Astrocyte (in vitro differentiated cells and primary cell): ENCODE measurements at regions not wholly inside any gene's neighbourhood (a gene's known extent, or its start where the extent isn't known, plus 50 kb on each side); places are given as distances from the start of the nearest gene placed in this dataset.

ENCODE experiments used
- DNase-seq: peaks from one replicate; pipeline ENCODE4 v3.0.0-alpha.2; 2010; ENCODE audit warnings: low read depth
- FAIRE-seq: peaks from 2 replicates; lab custom pipeline; 2011; peaks lifted over from hg19 to GRCh38; lab: Jason Lieb, UNC
- H2AFZ ChIP-seq: 2 replicates; pipeline ENCODE4 v1.6.0; 2012; ENCODE audit warnings: low read depth, low read length, inconsistent platforms
- H3K27ac ChIP-seq: 2 replicates; pipeline ENCODE4 v1.5.1; 2011; ENCODE audit warnings: low read depth, low read length, inconsistent platforms
- H3K27me3 ChIP-seq: 2 replicates; pipeline ENCODE4 v1.6.0; 2011; ENCODE audit warnings: low read length, inconsistent platforms; ENCODE audit not compliant: insufficient read depth
- H3K36me3 ChIP-seq: 2 replicates; pipeline ENCODE4 v1.5.1; 2011; ENCODE audit warnings: low read length, inconsistent platforms; ENCODE audit not compliant: insufficient read depth
- H3K4me1 ChIP-seq: 2 replicates; pipeline ENCODE4 v1.5.1; 2011; ENCODE audit warnings: low read length, inconsistent platforms; ENCODE audit not compliant: insufficient read depth
- H3K4me2 ChIP-seq: 2 replicates; pipeline ENCODE4 v1.6.0; 2012; ENCODE audit warnings: low read length, inconsistent platforms
- H3K4me3 ChIP-seq: 2 replicates; pipeline ENCODE4 v1.5.1; 2011; ENCODE audit warnings: low read depth, mild to moderate bottlenecking, low read length, inconsistent platforms; ENCODE audit not compliant: insufficient read depth
- H3K79me2 ChIP-seq: 2 replicates; pipeline ENCODE4 v1.6.0; 2012; ENCODE audit warnings: mild to moderate bottlenecking, low read length, inconsistent platforms; ENCODE audit not compliant: insufficient read depth
- H3K9ac ChIP-seq: 2 replicates; pipeline ENCODE4 v1.6.0; 2012; ENCODE audit warnings: mild to moderate bottlenecking, low read length, inconsistent platforms
- H3K9me3 ChIP-seq: 2 replicates; pipeline ENCODE4 v1.5.1; 2012; ENCODE audit warnings: low read depth, mild to moderate bottlenecking, low read length, inconsistent platforms; ENCODE audit not compliant: insufficient read depth
- H4K20me1 ChIP-seq: 2 replicates; pipeline ENCODE4 v1.6.0; 2012; ENCODE audit warnings: low read length, inconsistent platforms; ENCODE audit not compliant: insufficient read depth
- H3K27ac Mint-ChIP-seq: one replicate; pipeline ENCODE4 v1.8.0; 2021; ENCODE audit warnings: mild to moderate bottlenecking, mixed read lengths; ENCODE audit not compliant: unreplicated experiment
- H3K27me3 Mint-ChIP-seq: one replicate; pipeline ENCODE4 v1.8.0; 2021; ENCODE audit warnings: low read depth, mixed read lengths; ENCODE audit not compliant: unreplicated experiment
- H3K36me3 Mint-ChIP-seq: one replicate; pipeline ENCODE4 v1.8.0; 2021; ENCODE audit warnings: low read depth, mixed read lengths; ENCODE audit not compliant: unreplicated experiment
- H3K4me1 Mint-ChIP-seq: one replicate; pipeline ENCODE4 v1.8.0; 2021; ENCODE audit warnings: low read depth, mixed read lengths; ENCODE audit not compliant: unreplicated experiment
- H3K4me3 Mint-ChIP-seq: one replicate; pipeline ENCODE4 v1.8.0; 2021; ENCODE audit warnings: mild to moderate bottlenecking, moderate library complexity, mixed read lengths; ENCODE audit not compliant: unreplicated experiment
- H3K9me3 Mint-ChIP-seq: one replicate; pipeline ENCODE4 v1.8.0; 2021; ENCODE audit warnings: mild to moderate bottlenecking, mixed read lengths; ENCODE audit not compliant: unreplicated experiment
- EZH2 ChIP-seq: IDR thresholded peaks from 2 replicates; pipeline ENCODE4 v1.6.1; 2012; ENCODE audit warnings: mild to moderate bottlenecking, low read length, inconsistent platforms; ENCODE audit not compliant: insufficient read depth
- TF ChIP-seq, protein P1 (sequence below): IDR thresholded peaks from 2 replicates; pipeline ENCODE4 v1.5.1; 2011; ENCODE audit warnings: low read depth, mild to moderate bottlenecking, inconsistent platforms, low read length, moderate library complexity; ENCODE audit not compliant: insufficient read depth

- FAIRE-seq (peak; percentile 91), DNase-seq (peak; percentile 99)
- Mint-ChIP-seq H3K27ac (no peak overlapping the region), H3K9me3 (no peaks in the 10 kb centered on the region), H3K4me1 (peaks cover 24% of the 10 kb centered on the region), H3K36me3 (no peaks in the 10 kb centered on the region), H3K27me3 (no peaks in the 10 kb centered on the region), H3K4me3 (no peak overlapping the region)
- H3K4me1 ChIP-seq = peaks cover 39% of the 10 kb centered on the region
- peak overlapping the region; percentile 59 for H3K9ac ChIP-seq
- no peaks in the 10 kb centered on the region for H3K9me3 ChIP-seq
- no peaks in the 10 kb centered on the region for H4K20me1 ChIP-seq
- H3K79me2 ChIP-seq = no peaks in the 10 kb centered on the region
- peak overlapping the region; percentile 86 for H3K27ac ChIP-seq
- H3K4me2 ChIP-seq = peak overlapping the region; percentile 73
- H2AFZ ChIP-seq = no peak overlapping the region
- H3K36me3 ChIP-seq = no peaks in the 10 kb centered on the region
- TF ChIP-seq, protein P1, sequence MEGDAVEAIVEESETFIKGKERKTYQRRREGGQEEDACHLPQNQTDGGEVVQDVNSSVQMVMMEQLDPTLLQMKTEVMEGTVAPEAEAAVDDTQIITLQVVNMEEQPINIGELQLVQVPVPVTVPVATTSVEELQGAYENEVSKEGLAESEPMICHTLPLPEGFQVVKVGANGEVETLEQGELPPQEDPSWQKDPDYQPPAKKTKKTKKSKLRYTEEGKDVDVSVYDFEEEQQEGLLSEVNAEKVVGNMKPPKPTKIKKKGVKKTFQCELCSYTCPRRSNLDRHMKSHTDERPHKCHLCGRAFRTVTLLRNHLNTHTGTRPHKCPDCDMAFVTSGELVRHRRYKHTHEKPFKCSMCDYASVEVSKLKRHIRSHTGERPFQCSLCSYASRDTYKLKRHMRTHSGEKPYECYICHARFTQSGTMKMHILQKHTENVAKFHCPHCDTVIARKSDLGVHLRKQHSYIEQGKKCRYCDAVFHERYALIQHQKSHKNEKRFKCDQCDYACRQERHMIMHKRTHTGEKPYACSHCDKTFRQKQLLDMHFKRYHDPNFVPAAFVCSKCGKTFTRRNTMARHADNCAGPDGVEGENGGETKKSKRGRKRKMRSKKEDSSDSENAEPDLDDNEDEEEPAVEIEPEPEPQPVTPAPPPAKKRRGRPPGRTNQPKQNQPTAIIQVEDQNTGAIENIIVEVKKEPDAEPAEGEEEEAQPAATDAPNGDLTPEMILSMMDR = no peak
- TF ChIP-seq EZH2 = no peak
- H3K4me3 ChIP-seq = no peak overlapping the region
- no peaks in the 10 kb centered on the region for H3K27me3 ChIP-seq
Measured at GRCh38 chr6:81895511-81896185, 143.2 kb upstream of the TENT5A start.

GRCh38 chr6:81894788-81895271 lies 142.3 kb upstream of the TENT5A start:
- Mint-ChIP-seq H3K36me3 (no peaks in the 10 kb centered on the region), H3K27me3 (no peaks in the 10 kb centered on the region), H3K9me3 (no peaks in the 10 kb centered on the region), H3K4me3 (no peak overlapping the region), H3K27ac (no peak overlapping the region), H3K4me1 (peaks cover 28% of the 10 kb centered on the region)
- FAIRE-seq = peak; percentile 20
- Histone ChIP-seq H3K36me3 (no peaks in the 10 kb centered on the region), H3K9me3 (no peaks in the 10 kb centered on the region), H3K4me3 (no peak overlapping the region), H3K79me2 (no peaks in the 10 kb centered on the region), H3K4me2 (peak overlapping the region; percentile 73), H3K4me1 (peaks cover 42% of the 10 kb centered on the region), H3K27me3 (no peaks in the 10 kb centered on the region), H4K20me1 (no peaks in the 10 kb centered on the region), H3K27ac (peak overlapping the region; percentile 86), H2AFZ (peak overlapping the region; percentile 31), H3K9ac (peak overlapping the region; percentile 59)
- DNase-seq = peak; percentile 44
- TF ChIP-seq, protein P1 = no peak
- no peak for TF ChIP-seq EZH2

DNA sequence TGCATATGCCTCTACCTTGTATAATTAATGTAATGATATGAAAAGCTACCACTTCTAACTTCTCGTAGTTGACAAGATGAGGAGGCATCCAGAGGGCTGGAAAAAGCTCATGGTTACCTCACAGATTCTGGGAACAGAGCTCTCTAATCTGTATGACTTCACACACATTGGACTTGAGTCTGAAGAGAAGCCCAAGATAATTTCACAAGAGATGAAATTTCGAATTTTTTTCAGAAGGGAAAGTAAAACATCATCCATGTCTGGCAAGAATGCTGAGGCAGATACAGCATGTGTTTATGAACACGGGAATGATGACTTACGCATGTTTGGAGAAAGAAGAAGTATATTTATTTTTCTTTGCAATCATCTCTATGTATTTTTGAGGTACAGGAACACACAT lies 141.8 kb upstream of the TENT5A start:
- Histone ChIP-seq H3K27ac (peak overlapping the region; percentile 86), H3K9me3 (no peaks in the 10 kb centered on the region), H3K4me1 (peaks cover 42% of the 10 kb centered on the region), H2AFZ (no peak overlapping the region), H3K4me3 (no peak overlapping the region), H4K20me1 (no peaks in the 10 kb centered on the region), H3K4me2 (peak overlapping the region; percentile 73), H3K9ac (peak overlapping the region; percentile 59), H3K27me3 (no peaks in the 10 kb centered on the region), H3K36me3 (no peaks in the 10 kb centered on the region), H3K79me2 (no peaks in the 10 kb centered on the region)
- Mint-ChIP-seq H3K36me3 (no peaks in the 10 kb centered on the region), H3K27ac (peak overlapping the region; percentile 50), H3K9me3 (no peaks in the 10 kb centered on the region), H3K4me3 (no peak overlapping the region), H3K27me3 (no peaks in the 10 kb centered on the region), H3K4me1 (peaks cover 31% of the 10 kb centered on the region)
- FAIRE-seq (peak; percentile 60), DNase-seq (peak; percentile 75)
- TF ChIP-seq EZH2 = no peak
- TF ChIP-seq, protein P1 = no peak
